ENCODE measurements at regions not wholly inside any gene's neighbourhood (a gene's known extent, or its start where the extent isn't known, plus 50 kb on each side); places are given as distances from the start of the nearest gene placed in this dataset.

DNA sequence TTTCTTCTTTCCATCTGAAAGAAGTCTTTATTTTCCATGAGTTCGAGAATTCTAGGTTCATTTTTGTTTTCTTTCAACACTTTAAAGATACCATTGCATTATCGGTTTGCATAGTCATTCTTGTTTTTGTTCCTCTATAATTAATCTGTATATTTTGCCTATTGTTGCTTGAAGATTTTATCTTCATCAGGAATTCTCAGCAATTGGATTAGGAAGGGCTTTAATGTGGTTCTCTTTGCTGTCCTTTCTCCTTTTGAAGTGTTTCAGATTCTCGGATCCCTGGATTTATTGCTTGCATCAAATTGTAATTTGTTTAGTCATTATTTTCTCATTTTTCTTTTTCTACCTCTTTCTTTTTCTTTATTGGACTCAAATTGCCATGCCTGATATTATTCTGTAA is 609.8 kb downstream of the TLR4 start:
- Histone ChIP-seq H3K9me3 (ENCODE audit: control insufficient read depth in 2 of 2, insufficient read depth in 1 of 2, low read depth in 1 of 2, low read length in 1 of 2) (no peaks in the 10 kb centered on the region), H3K27me3 (ENCODE audit: control insufficient read depth in 1 of 2, insufficient read depth in 2 of 2, low read length in 2 of 2) (no peaks in the 10 kb centered on the region), H3K36me3 (ENCODE audit: control insufficient read depth in 2 of 2, insufficient read depth in 2 of 2, low read length in 1 of 2) (no peaks in the 10 kb centered on the region), H3K4me3 (ENCODE audit: low read depth in 1 of 2, low read length in 2 of 2) (no peak overlapping the region), H3K4me1 (ENCODE audit: control insufficient read depth in 2 of 2, insufficient read depth in 2 of 2, low read length in 1 of 2) (no peaks in the 10 kb centered on the region), H3K27ac (ENCODE audit: low read depth in 2 of 2, low read length in 1 of 2) (no peak overlapping the region)
- WGBS, 2 donors = 58 to 64% methylated on average over 3 of the region's 3 CpGs

DNA sequence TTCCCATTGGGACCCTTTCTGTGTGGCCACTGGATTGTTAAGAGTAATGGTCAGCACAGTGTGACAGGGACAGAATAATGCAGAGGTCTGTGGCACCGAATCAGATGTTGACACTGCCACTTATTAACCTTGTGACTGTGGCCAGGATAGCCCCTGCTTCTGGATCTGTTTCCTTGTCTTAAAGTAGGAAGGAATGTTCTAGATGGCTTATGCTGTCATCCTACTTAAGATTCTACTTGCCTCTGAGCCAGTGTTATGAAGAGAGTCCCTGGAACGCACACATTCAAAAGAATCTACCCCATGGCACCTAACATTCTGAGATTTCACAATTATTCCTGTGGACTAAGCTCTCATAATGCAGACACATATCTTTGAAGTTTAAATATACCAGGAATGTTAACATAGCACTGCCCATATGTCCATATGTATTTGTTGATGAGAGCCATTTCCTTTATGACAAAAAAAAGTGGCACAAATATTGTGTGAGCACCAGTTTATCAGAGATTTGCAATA is 612.7 kb downstream of the TLR4 start:
- no peaks in the 10 kb centered on the region for H3K36me3 ChIP-seq (ENCODE audit: control insufficient read depth in 2 of 2, insufficient read depth in 2 of 2, low read length in 1 of 2)
- no peaks in the 10 kb centered on the region for H3K9me3 ChIP-seq (ENCODE audit: control insufficient read depth in 2 of 2, insufficient read depth in 1 of 2, low read depth in 1 of 2, low read length in 1 of 2)
- H3K4me3 ChIP-seq (ENCODE audit: low read depth in 1 of 2, low read length in 2 of 2) = no peak overlapping the region
- H3K27ac ChIP-seq (ENCODE audit: low read depth in 2 of 2, low read length in 1 of 2) = no peak overlapping the region
- H3K27me3 ChIP-seq (ENCODE audit: control insufficient read depth in 1 of 2, insufficient read depth in 2 of 2, low read length in 2 of 2) = no peaks in the 10 kb centered on the region
- no peaks in the 10 kb centered on the region for H3K4me1 ChIP-seq (ENCODE audit: control insufficient read depth in 2 of 2, insufficient read depth in 2 of 2, low read length in 1 of 2)
- WGBS, 2 donors = 63 to 76% methylated on average over 2 of the region's 2 CpGs

DNA sequence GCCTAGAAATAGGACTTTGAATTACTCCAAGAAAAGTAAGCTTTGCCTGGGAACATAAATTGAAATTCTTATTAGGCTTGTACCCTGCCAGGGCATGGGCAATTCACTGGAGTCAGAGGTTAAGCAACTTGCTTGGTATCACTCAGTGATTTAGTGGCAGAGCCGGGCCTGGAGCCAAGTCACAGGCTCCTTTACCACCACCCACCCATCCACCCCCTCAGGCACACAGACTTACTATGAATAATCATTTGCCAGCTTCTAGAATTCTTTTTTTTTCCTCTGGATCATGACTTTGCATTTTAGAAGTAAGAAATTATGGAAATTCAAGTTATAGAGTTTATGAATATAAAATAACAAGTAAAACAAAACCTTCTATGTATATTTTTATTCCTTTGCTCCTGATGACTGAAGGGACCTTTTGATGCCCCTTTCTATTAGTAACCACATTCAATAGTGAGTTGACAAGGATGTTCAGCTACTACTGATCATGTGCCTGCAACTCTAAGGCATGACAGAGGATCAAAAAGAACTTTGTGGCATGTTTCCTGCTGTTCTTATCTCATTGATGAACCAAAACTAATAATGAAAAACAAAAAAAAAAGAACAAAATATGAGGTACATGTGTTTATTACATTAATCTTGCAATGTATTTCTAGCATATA is 614.7 kb downstream of the TLR4 start:
- Histone ChIP-seq H3K9me3 (ENCODE audit: control insufficient read depth in 2 of 2, insufficient read depth in 1 of 2, low read depth in 1 of 2, low read length in 1 of 2) (no peaks in the 10 kb centered on the region), H3K4me1 (ENCODE audit: control insufficient read depth in 2 of 2, insufficient read depth in 2 of 2, low read length in 1 of 2) (no peaks in the 10 kb centered on the region), H3K27me3 (ENCODE audit: control insufficient read depth in 1 of 2, insufficient read depth in 2 of 2, low read length in 2 of 2) (no peaks in the 10 kb centered on the region), H3K36me3 (ENCODE audit: control insufficient read depth in 2 of 2, insufficient read depth in 2 of 2, low read length in 1 of 2) (no peaks in the 10 kb centered on the region), H3K4me3 (ENCODE audit: low read depth in 1 of 2, low read length in 2 of 2) (no peak overlapping the region), H3K27ac (ENCODE audit: low read depth in 2 of 2, low read length in 1 of 2) (no peak overlapping the region)
- WGBS, 2 donors = 53 to 81% methylated on average over 1 of the region's 1 CpG

DNA sequence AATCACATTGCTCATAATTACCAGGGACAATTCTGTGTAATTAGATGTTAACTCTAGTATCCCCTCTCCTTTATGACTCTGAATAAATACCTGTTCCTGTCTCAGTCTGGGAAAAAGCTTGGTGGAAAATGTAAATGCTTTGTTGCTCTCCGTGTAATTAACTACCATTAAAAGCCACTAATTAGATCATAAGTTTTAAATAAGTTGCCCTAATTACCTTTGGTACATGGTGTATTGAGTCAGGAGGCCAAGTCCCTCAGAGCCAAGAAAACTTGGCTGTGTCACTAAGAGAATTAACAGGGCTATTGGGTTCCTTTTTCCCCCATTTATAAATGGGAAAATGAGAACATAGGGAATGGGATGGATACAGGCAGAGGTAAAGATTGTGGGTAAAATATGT is 617.6 kb downstream of the TLR4 start:
- H3K9me3 ChIP-seq (ENCODE audit: control insufficient read depth in 2 of 2, insufficient read depth in 1 of 2, low read depth in 1 of 2, low read length in 1 of 2) = no peaks in the 10 kb centered on the region
- no peak overlapping the region for H3K4me3 ChIP-seq (ENCODE audit: low read depth in 1 of 2, low read length in 2 of 2)
- H3K27me3 ChIP-seq (ENCODE audit: control insufficient read depth in 1 of 2, insufficient read depth in 2 of 2, low read length in 2 of 2) = no peaks in the 10 kb centered on the region
- WGBS, 2 donors = 72 to 87% methylated on average over 1 of the region's 1 CpG
- H3K4me1 ChIP-seq (ENCODE audit: control insufficient read depth in 2 of 2, insufficient read depth in 2 of 2, low read length in 1 of 2) = no peaks in the 10 kb centered on the region
- H3K36me3 ChIP-seq (ENCODE audit: control insufficient read depth in 2 of 2, insufficient read depth in 2 of 2, low read length in 1 of 2) = no peaks in the 10 kb centered on the region
- H3K27ac ChIP-seq (ENCODE audit: low read depth in 2 of 2, low read length in 1 of 2) = no peak overlapping the region

DNA sequence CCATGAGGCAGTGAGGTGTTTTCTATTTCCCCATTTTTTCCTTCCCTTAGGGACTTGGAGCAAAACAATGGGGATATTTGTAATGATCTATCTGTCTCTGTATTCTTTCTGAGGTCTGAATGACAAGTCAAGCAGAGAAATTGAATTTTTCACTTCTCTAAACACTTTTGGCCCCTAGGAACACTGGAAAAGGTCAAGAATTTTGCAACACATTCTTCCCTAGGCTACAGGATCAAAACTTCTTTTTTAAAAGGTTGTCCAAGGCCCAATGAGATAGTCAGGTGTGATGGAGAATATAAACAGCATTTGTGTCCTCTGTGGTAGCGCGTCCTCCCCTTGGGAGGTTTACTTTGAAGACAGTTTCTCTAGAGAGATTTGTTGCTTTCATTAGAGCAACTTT is 620.5 kb downstream of the TLR4 start:
- Histone ChIP-seq H3K4me3 (ENCODE audit: low read depth in 1 of 2, low read length in 2 of 2) (no peak overlapping the region), H3K27ac (ENCODE audit: low read depth in 2 of 2, low read length in 1 of 2) (no peak overlapping the region), H3K27me3 (ENCODE audit: control insufficient read depth in 1 of 2, insufficient read depth in 2 of 2, low read length in 2 of 2) (no peaks in the 10 kb centered on the region), H3K9me3 (ENCODE audit: control insufficient read depth in 2 of 2, insufficient read depth in 1 of 2, low read depth in 1 of 2, low read length in 1 of 2) (no peaks in the 10 kb centered on the region), H3K36me3 (ENCODE audit: control insufficient read depth in 2 of 2, insufficient read depth in 2 of 2, low read length in 1 of 2) (no peaks in the 10 kb centered on the region), H3K4me1 (ENCODE audit: control insufficient read depth in 2 of 2, insufficient read depth in 2 of 2, low read length in 1 of 2) (no peaks in the 10 kb centered on the region)
- 71 to 84% methylated on average over 2 of the region's 2 CpGs for WGBS, 2 donors

DNA sequence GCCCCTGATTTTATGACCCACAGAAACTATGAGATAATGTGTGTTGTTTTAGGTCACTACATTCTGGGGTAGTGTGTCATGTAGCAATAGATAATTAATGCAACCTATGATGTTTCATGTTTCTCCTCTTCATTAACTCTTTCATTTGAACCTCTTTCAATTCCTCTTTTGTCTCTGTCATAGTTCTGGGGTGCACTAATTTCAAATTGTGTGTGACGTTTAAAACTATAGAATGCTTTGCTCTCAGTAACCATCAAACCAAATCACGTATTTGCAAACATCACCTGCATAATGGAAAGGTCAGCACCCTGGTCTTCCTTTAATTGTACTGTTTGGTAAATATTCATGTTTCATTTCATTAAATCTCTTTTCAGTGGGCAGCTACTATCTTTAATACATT is 621.6 kb downstream of the TLR4 start:
- H3K36me3 ChIP-seq (ENCODE audit: control insufficient read depth in 2 of 2, insufficient read depth in 2 of 2, low read length in 1 of 2) = no peaks in the 10 kb centered on the region
- no peaks in the 10 kb centered on the region for H3K4me1 ChIP-seq (ENCODE audit: control insufficient read depth in 2 of 2, insufficient read depth in 2 of 2, low read length in 1 of 2)
- WGBS, 2 donors = 67 to 71% methylated on average over 2 of the region's 2 CpGs
- H3K9me3 ChIP-seq (ENCODE audit: control insufficient read depth in 2 of 2, insufficient read depth in 1 of 2, low read depth in 1 of 2, low read length in 1 of 2) = no peaks in the 10 kb centered on the region
- H3K27me3 ChIP-seq (ENCODE audit: control insufficient read depth in 1 of 2, insufficient read depth in 2 of 2, low read length in 2 of 2) = no peaks in the 10 kb centered on the region
- H3K27ac ChIP-seq (ENCODE audit: low read depth in 2 of 2, low read length in 1 of 2) = no peak overlapping the region
- no peak overlapping the region for H3K4me3 ChIP-seq (ENCODE audit: low read depth in 1 of 2, low read length in 2 of 2)

DNA sequence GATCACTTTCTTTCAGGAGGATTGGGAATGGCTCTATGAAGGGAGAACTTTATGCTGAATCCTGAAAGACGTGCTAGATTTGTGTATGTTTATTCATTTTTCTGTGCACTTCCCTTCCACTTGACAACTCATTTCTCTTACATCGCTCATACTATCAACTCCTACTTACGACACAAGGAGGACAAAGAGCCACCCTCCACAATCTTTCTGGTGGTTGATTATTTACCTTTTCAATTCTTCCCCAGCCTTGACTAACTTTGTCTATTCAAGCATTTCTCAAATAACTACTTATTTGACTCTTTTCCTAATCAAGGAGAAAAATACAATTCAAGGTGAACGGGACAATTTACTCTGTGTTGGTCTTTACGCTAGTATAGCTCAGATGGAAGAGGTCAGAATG is 622.1 kb downstream of the TLR4 start:
- Histone ChIP-seq H3K4me3 (ENCODE audit: low read depth in 1 of 2, low read length in 2 of 2) (no peak overlapping the region), H3K27me3 (ENCODE audit: control insufficient read depth in 1 of 2, insufficient read depth in 2 of 2, low read length in 2 of 2) (no peaks in the 10 kb centered on the region), H3K27ac (ENCODE audit: low read depth in 2 of 2, low read length in 1 of 2) (no peak overlapping the region), H3K36me3 (ENCODE audit: control insufficient read depth in 2 of 2, insufficient read depth in 2 of 2, low read length in 1 of 2) (no peaks in the 10 kb centered on the region), H3K9me3 (ENCODE audit: control insufficient read depth in 2 of 2, insufficient read depth in 1 of 2, low read depth in 1 of 2, low read length in 1 of 2) (no peaks in the 10 kb centered on the region), H3K4me1 (ENCODE audit: control insufficient read depth in 2 of 2, insufficient read depth in 2 of 2, low read length in 1 of 2) (no peaks in the 10 kb centered on the region)
- WGBS, 2 donors = 64 to 66% methylated on average over 5 of the region's 5 CpGs

DNA sequence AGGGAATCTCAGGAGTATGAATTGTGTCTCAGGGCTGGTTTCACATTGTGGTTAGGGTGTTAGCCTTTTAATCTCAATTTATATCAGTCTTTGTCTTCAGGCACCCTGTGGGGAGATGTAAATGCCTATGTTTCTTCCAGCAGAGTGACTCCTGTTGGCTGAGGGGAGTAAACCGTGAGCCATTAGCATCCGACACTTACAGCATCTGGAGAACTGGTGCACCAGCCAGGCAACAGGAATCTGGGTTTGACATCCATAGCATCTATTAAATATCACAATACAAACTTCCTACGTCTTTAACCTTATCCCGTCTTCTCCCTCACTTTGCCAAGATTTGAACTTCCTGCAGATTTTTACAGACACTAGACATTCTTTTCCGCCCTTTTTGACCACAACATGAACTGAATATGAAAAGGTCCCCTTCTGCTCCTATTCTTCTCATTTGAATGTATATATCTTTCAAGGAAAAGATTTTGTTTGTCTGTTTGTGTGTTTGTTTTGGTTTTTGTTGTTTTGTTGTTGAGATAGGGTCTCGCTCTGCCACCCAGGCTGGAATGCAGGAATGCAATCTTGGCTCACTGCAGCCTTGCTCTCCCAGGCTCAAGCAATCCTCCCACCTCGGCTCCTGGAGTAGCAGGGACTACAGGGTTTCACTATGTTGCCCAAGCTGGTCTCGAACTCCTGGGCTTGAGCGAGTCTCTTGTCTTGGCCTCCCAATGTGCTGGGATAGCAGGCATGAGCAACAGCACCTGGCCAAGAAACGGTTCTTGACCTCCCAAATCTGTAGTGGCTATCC is 626.2 kb downstream of the TLR4 start:
- 75 to 77% methylated on average over 10 of the region's 10 CpGs for WGBS, 2 donors
- Histone ChIP-seq H3K9me3 (ENCODE audit: control insufficient read depth in 2 of 2, insufficient read depth in 1 of 2, low read depth in 1 of 2, low read length in 1 of 2) (no peaks in the 10 kb centered on the region), H3K27ac (ENCODE audit: low read depth in 2 of 2, low read length in 1 of 2) (no peak overlapping the region), H3K4me1 (ENCODE audit: control insufficient read depth in 2 of 2, insufficient read depth in 2 of 2, low read length in 1 of 2) (no peaks in the 10 kb centered on the region), H3K4me3 (ENCODE audit: low read depth in 1 of 2, low read length in 2 of 2) (no peak overlapping the region), H3K36me3 (ENCODE audit: control insufficient read depth in 2 of 2, insufficient read depth in 2 of 2, low read length in 1 of 2) (no peaks in the 10 kb centered on the region), H3K27me3 (ENCODE audit: control insufficient read depth in 1 of 2, insufficient read depth in 2 of 2, low read length in 2 of 2) (no peaks in the 10 kb centered on the region)

DNA sequence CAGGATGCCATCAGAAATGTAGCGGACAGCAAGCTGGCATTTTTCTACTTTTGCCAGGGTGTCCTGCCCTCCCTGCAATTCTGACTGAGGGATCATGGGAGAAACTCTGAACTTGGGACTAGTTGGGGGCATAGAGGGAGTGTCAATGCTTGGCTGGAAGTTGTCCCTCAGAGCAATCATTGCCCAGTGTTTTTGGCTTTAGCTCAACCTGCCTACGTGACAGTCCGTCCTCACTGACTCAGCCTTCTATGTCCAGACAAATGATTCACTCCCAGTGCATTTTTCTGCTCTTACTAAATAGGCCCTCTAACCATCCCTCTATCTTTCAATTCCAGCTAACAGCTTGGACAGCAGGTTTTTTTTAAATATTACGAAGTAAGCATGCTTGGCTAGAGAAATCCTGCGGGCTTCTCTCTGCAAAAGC is 627.4 kb downstream of the TLR4 start:
- Histone ChIP-seq H3K4me3 (ENCODE audit: low read depth in 1 of 2, low read length in 2 of 2) (no peak overlapping the region), H3K27me3 (ENCODE audit: control insufficient read depth in 1 of 2, insufficient read depth in 2 of 2, low read length in 2 of 2) (no peaks in the 10 kb centered on the region), H3K36me3 (ENCODE audit: control insufficient read depth in 2 of 2, insufficient read depth in 2 of 2, low read length in 1 of 2) (no peaks in the 10 kb centered on the region), H3K9me3 (ENCODE audit: control insufficient read depth in 2 of 2, insufficient read depth in 1 of 2, low read depth in 1 of 2, low read length in 1 of 2) (no peaks in the 10 kb centered on the region), H3K27ac (ENCODE audit: low read depth in 2 of 2, low read length in 1 of 2) (no peak overlapping the region), H3K4me1 (ENCODE audit: control insufficient read depth in 2 of 2, insufficient read depth in 2 of 2, low read length in 1 of 2) (no peaks in the 10 kb centered on the region)
- WGBS, 2 donors = 67 to 76% methylated on average over 5 of the region's 5 CpGs
